GM18508 (cell line): ENCODE measurements at regions not wholly inside any gene's neighbourhood (a gene's known extent, or its start where the extent isn't known, plus 50 kb on each side); places are given as distances from the start of the nearest gene placed in this dataset.
"Not testable (repeated sequence)": the region's sequence is repeated elsewhere in the genome, so short reads cannot be mapped to it uniquely, and the experiment has no call there.

Experiments used
- ATAC-seq: cut with Tn5 transposase; IDR thresholded peaks from one replicate; pipeline ENCODE4 v1.9.1; 2021; ENCODE audit warnings: moderate number of reproducible peaks; ENCODE audit not compliant: insufficient read depth, unreplicated experiment

DNA sequence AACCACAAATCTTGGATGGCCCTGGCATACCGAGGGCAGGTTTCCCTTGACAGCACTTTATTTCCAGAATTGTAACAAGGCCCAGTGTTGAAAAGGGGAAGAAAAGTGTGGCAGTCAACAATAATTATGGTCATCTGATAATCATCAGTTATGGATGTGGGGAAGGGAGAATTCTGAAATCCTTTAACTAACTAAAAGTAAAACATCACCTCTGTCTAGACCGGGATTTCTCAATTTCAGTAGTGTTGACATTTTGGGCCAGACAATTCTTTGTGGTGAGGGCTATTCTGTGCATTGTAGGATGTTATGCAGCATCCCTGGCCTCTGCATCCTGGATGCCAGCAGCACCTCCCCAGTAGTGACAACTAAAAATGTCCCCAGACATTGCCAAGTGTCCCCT lies 140.4 kb downstream of the PSAT1 start:
- ATAC-seq = no peak

GRCh38 chr9:78437806-78438205 lies 140.9 kb downstream of the PSAT1 start:
- ATAC-seq = no peak

- ATAC-seq = no peak
Observed at GRCh38 chr9:78438211-78438610, 141.3 kb downstream of the PSAT1 start.

DNA sequence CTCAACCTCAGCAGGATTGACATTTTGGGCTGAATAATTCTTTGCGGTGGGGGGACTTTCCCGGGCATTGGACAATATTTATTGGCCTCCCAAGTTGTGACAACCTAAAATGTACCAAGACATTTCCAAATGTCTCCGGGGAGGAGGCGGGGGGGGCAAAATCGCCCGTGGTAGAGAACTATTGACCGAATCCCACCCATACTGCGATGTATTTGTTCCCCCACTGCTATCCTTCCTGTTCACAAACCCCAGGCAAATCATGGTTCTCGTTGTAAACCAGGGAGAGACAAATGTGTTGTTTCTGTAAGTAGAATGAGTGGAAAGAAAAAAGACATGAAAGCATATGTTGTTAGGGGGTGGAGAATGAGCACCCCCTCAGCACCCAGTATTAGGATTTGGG lies 141.9 kb downstream of the PSAT1 start:
- no peak for ATAC-seq

DNA sequence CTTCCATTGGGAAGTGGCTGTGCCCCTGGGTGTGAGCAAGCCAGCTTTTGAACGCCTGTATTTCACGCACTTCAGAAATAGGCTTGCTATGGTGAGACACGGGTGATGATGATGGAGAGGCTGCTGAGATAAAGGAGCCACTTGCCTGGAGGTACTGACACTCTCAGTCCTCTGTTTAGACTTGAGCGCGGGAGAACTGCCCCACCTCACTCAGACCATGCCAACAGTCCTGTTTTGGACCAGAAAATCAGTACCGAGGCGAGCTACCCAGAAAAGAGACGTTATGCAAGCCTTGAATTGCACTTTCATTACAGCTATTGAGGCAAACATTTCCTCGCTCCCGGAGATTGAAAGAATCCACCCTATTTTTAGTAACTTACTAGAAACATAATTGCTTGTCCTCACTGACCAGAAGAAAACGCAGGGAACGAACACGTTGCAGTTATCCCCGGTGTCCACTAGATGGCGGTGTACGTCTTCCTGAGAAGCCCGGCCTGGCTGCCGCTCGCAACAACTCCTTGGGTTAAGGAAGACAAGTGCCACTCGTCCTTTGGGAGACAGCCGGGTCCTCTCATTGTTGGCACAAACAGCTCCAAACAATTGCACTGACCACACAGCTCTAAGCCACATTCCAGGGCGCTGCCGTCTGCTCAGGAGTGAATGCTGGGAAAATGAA lies 142.4 kb downstream of the PSAT1 start:
- ATAC-seq = peak; percentile 55

DNA sequence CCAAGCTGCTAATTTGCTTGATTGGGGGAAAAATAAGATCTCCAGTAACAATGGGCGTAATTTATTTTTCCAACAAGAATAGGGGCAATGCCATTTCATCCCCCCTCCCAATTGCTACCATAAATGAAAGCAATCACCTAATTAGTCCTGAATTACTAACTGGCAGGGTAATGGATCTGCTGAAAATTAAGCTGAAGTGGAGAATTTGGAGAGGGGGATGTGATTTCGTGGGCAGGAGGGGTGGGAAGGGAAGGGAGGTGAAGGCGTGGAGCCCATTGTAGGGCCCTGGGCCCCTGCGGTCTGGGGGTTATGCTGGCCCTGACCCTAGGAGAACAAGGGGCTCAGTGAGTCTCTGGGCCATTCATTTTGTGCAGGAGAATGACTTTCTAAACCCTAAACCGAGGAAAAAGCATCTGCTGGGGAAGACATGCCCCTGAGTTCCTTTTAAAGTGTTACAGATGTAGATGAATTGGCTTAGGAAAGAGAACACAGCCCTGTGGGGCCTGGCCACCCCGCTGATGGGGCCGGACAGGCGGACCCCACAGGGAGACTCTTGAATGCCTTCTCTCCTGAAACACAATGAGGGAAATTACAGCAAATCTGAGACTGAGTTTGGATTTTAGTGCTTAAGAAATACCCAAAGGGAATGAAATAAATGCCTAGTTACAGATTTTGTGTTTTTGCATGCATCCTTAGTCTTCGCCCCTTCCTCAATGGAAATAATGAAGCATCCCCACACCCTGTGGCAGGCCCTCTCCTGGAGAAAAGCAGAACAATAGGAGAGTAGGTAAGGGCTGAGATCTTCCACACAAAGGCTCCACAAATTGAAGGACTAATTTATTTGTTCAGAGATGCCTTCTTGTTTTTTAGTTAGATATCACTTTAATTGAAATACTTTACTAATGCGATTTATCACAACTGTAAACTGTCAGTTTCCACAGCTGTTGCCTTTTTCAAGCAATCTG lies 143.2 kb downstream of the PSAT1 start:
- no peak for ATAC-seq

GRCh38 chr9:78441396-78441795 lies 144.5 kb downstream of the PSAT1 start:
- no peak for ATAC-seq

DNA sequence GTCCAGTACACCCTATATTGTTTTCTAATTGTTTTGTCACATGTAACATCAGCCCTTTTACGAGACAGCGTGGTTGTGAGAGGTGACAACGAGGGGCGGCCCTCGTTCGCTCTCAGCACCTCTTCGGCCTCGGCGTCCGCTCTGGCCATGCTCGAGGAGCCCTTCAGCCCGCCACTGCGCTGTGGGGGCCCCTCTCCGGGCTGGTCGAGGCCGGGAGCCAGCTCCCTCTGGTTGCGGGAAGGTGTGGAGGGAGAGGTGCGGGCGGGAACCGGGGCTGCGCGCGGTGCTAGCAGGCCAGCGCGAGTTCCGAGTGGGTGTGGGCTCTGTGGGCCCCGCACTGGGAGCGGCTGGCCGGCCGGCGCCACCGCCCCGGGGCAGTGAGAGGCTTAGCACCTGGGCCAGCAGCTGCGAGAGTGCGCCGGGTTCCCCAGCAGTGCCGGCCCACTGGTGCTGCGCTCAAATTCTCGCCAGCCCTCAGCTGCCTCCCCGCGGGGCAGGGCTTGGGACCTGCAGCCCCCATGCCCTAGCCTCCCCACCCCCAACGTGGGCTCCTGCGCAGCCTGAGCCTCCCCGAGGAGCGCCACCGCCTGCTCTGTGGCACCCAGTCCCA lies 145.0 kb downstream of the PSAT1 start:
- ATAC-seq = no peak

DNA sequence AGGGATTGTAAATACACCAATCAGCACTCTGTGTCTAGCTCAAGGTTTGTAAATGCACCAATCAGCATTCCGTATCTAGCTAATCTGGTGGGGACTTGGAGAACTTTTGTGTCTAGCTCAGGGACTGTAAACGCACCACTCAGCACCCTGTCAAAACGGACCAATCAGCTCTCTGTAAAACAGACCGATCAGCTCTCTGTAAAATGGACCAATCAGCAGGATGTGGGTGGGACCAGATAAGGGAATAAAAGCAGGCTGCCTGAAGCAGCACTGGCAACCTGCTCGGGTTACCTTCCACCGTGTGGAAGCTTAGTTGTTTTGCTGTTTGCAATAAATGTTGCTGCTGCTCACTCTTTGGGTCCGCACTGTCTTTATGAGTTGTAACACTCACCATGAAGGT lies 145.7 kb downstream of the PSAT1 start:
- ATAC-seq = not testable (repeated sequence)

DNA sequence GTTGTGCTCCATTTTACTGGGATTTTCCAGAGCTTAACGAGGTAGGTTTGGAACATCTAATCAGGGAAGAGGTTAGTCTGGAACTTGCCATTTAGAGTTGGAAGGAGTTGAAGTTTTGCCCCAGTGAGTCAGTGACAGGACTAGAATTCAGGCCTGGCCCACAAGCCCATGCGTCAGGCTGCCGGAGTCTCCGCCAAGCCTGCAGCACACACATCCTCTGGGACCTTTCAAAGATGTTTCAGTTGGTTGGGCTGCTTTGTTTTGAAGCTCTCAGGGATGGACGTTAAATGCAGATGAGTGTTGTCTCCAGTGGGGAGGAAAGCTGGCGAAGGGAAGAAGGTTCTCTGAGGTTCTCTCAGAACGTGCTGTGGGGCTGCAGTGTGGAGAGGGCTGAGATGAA lies 147.0 kb downstream of the PSAT1 start:
- ATAC-seq = no peak

- no peak for ATAC-seq
Observed at GRCh38 chr9:78448960-78449673, 152.2 kb downstream of the PSAT1 start.

- ATAC-seq = no peak
Observed at GRCh38 chr9:78453450-78453849, 156.5 kb downstream of the PSAT1 start.

GRCh38 chr9:78462611-78463010 lies 165.7 kb downstream of the PSAT1 start:
- ATAC-seq = no peak

DNA sequence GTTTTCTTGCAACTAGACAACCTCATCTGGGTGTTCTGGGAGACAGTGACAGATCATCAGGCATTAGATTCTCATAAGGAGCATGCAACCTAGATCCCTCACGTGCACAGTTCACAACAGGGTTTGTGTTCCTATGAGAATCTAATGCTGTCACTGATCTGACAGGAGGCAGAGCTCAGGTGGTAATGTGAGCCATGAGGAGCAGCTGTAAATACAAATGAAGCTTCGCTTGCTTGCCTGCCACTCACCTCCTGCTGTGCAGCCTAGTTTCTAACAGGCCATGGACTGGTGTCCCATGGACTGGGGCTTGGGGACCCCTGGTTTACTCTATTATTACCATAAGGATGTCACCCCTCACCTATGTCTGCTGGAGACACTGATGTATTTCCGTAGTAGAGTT lies 166.8 kb downstream of the PSAT1 start:
- no peak for ATAC-seq

- ATAC-seq = no peak
Observed at GRCh38 chr9:78468231-78468630, 171.3 kb downstream of the PSAT1 start.

DNA sequence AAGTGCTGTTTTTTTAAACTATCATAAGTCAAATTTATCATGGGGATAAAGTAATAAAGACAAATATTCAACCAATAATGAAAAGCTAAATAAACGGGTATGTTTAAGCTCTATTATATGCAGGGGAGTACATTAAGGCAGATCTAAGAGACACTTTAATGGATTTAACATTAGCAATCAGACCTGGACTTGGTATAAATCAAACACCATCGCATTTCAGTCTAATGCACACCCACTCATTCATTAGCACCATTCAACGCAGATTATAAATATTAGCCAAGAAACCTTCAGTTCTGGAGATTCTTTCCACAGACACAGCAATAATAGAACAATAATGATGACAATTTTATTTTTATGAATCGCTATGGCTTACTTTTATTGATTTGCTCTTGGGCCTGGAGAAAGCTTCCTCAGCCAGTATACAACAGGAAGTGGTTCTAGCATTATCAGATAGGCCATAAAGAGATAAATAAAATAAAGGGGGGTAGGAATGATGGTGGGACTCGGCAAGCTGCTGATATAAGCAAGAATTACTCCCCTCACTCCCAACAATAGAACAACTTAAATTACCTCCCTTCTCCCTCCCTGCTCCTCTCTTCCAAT lies 172.2 kb downstream of the PSAT1 start:
- no peak for ATAC-seq

- no peak for ATAC-seq
Observed at GRCh38 chr9:78470216-78470615, 173.3 kb downstream of the PSAT1 start.

- no peak for ATAC-seq
Observed at GRCh38 chr9:78470741-78471140, 173.8 kb downstream of the PSAT1 start.

- no peak for ATAC-seq
Observed at GRCh38 chr9:78472111-78472510, 175.2 kb downstream of the PSAT1 start.

DNA sequence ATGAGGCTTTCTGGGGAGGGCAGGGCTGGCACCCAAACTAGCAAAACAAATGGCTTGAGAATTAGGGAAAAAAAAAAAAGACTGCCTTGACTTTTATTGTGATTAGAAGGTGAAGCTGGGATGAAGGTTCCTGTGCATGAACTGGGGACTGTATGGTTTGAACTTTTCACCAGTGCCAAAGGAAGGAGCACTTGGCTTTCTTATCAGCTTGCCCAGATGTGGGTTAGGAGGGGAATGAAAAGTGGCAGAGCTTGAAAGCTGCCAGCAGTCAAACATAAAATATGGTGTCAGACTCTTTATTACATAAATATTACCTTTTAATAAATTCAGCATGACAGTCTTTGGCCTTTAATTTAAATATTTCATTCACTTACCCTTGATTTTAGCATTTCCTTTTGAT lies 182.5 kb downstream of the PSAT1 start:
- ATAC-seq = no peak
